HG03066 (cell line): ENCODE measurements at regions not wholly inside any gene's neighbourhood (a gene's known extent, or its start where the extent isn't known, plus 50 kb on each side); places are given as distances from the start of the nearest gene placed in this dataset.
"Not testable (repeated sequence)": the region's sequence is repeated elsewhere in the genome, so short reads cannot be mapped to it uniquely, and the experiment has no call there.

Source experiments
- ATAC-seq: cut with Tn5 transposase; IDR thresholded peaks from one replicate; pipeline ENCODE4 v1.9.1; 2021; ENCODE audit warnings: low read depth; ENCODE audit not compliant: unreplicated experiment

- ATAC-seq, result no peak
Measured at GRCh38 chrX:40383360-40383759, 197.4 kb upstream of the ATP6AP2 start.

- ATAC-seq, result no peak
Measured at GRCh38 chrX:40380655-40381488, 199.9 kb upstream of the ATP6AP2 start.

GRCh38 chrX:40377684-40378083 is 203.1 kb upstream of the ATP6AP2 start:
- no peak for ATAC-seq

DNA sequence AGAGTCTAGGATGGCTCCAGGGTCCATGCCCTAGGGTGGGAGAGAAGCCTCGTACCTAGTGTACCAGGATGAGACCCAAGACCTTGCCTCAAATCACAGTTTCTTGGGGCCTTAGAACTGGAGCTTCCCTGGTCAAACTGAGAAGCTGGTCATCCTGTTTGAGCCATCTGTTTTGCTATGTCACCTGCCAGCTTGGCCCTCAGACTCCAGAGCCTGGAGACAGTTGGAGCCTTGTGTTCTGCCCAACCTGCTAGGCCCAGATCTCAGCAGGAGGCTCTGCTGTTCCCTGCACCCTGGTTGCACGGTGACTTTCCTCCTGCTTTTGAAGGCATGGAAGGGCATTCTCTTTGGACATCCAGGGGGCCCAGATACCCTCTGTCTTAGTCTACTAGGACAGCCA is 206.3 kb upstream of the ATP6AP2 start:
- ATAC-seq, result no peak

DNA sequence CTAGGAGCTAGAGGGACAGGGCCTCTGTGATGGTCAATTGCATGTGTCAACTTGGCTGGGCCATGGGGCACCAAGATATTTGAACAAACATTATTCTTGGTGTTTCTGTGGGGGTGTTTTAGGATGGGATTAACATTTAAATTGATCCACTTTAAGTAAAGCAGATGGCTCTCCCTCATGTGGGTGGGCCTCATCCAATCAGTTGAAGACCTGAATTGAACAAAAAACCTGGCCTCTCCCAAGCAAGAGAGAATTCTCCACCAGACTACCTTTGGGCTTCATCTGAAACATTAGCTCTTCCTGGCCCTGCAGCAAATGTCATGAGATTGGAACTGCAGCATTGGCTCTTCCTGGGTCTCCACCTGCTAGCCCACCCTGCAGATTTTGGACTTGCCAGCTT is 207.1 kb upstream of the ATP6AP2 start:
- no peak for ATAC-seq

DNA sequence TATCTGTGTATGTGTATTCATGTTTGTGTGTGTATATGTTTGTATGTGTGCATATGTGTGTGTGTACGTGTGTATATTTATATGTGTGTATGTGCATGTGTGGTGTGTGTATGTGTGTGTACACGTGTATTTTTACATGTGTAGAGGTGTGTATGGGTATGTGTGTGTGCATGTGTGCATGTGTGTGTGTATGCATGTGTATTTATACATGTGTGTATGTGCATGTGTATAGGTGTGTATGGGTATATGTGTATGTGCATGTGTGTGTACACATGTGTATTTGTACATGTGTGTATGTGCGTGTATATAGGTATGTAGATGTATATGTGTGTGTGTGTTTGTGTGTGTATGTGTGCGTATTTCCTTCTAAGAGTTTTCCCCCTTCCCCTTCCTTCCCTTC is 207.7 kb upstream of the ATP6AP2 start:
- ATAC-seq, result no peak

- ATAC-seq, result no peak
Measured at GRCh38 chrX:40371376-40371775, 209.4 kb upstream of the ATP6AP2 start.

DNA sequence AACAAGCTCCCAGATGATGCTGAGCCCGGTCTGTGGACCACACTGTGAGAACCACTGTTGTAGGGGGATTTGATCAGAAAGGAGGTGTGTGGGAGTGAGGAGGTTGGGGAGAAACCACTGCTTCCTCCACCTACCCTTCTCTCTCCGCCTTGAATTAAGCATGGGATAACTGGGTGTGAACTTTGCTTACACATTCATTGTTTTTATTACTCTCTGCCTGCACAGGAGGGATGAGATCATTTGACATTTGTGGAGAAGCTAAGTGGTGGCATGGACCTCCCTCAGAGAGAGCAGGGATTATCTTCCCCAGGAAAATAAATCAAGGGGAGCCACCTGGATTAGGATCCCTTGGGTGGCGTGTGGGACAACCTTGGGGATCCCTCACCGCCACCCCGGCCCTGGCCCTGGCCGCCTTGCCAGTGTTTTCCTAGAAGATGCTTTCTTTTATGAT is 212.1 kb upstream of the ATP6AP2 start:
- no peak for ATAC-seq

DNA sequence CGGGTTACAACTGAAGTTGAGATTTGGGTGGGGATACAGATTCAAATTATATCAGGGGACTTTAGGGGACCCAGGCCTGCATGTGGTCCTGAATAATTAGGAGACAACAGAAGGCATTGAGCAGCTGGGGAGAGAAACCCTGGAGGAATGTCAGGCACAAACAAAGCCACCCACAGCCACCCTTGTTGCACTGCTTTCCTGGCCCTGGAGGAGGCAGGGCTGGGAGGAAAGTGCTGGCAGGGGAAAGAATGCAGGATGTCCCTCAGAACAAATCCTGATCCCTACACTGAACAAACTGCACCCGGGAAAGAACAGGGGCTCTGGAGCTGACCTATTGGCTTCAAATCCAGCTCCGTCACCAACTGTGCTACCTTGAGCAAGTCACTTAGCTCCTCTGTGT is 214.1 kb upstream of the ATP6AP2 start:
- ATAC-seq, result no peak

GRCh38 chrX:40362291-40362690 is 218.5 kb upstream of the ATP6AP2 start:
- ATAC-seq, result not testable (repeated sequence)

DNA sequence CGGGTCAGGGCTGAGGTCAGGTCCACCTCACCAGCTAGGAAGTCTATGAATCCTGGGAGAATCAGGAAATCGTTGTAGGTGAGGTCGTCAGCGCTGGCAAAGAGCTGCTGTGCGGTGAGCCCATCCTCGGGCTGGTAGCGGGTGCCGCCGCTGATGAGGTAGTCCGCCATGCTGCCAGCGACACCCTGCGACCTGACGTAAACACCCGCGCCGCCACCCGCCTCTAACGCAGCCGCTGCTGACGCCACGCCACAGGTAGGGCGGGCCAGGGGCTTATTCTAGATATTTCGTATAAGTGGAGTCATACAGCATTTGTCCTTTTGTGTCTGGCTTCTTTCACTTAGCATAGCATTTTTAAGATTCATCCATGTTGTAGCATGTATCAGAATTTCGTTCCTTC is 220.2 kb upstream of the ATP6AP2 start:
- no peak for ATAC-seq

DNA sequence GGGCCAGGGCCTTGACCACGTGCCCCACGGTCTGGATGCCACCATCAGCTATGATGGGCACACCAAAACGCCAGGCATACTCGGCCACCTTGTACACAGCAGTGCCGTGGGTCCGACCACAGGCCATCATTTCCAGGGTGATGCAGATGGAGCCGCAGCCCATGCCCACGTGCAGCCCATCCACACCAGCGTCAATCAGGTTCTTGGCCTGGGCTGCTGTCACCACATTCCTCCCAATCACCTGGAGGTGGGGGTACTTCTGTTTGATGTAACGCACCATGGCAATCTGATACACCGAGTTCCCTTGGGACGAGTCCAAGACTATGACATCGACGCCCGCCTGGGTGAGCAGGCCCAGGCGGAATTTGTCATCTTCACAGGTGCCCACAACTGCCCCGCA is 221.2 kb upstream of the ATP6AP2 start:
- no peak for ATAC-seq

DNA sequence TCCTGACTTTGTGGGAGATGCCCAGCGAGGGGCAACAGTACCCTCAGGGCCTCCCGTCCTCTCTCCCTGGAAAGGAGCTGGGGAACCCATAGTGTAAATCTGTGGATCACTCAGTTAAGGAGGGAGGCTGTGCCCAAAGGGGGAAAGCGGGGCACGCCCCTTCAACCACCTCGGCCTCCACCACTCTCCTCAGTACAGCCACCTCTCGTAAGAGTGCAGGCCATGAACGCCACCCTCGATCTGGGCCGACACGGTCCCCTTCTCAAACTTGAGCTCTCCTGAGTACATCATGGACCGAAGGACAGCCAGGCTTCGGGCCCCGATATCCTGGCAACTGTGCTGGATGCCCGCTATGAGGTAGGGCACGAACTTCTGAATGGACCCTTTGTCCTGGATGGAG is 221.8 kb upstream of the ATP6AP2 start:
- ATAC-seq, result no peak

DNA sequence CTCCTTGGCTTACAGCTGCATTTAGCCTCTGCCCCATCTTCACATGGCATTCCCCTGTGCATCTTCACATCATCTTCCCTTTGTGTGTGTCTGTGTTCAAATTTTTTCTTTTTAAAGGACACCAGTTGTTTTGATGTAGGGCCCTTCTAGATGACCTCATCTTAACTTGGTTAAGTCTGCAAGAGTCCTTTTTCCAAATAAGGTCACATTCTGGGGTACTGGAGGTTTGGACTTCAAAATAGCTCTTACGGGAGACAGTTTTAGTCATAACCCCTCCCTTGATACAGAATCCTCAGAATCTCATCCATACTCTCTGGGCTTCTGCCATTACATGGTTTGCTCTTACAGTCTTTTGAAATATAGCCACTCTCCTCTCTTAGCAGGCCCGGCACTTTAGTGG is 231.5 kb upstream of the ATP6AP2 start:
- ATAC-seq, result no peak

- ATAC-seq, result no peak
Measured at GRCh38 chrX:40346379-40346778, 234.4 kb upstream of the ATP6AP2 start.

- ATAC-seq, result no peak
Measured at GRCh38 chrX:40343319-40343718, 237.5 kb upstream of the ATP6AP2 start.

- ATAC-seq, result no peak
Measured at GRCh38 chrX:40340116-40340515, 240.7 kb upstream of the ATP6AP2 start.

GRCh38 chrX:40333344-40333743 is 235.6 kb upstream of the BCOR start:
- ATAC-seq, result no peak

GRCh38 chrX:40331762-40332161 is 234.0 kb upstream of the BCOR start:
- no peak for ATAC-seq

DNA sequence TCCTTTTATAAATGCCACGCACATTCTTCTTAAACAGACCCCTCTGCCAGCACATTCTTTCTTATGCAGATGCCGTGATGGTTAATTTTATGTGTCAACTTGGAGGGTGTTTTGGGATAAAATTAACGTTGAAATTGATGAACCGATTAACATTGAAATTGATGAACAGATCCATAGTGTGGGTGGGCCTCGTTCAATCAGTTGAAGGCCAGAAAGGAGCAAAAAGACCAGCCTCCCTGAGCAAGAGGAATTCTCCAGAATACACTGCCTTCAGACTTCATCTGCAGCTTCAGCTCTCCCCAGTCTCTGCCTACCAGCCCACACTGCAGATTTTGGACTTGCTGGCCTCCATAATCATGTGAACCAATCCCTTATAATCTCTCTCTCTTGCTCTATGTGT is 233.6 kb upstream of the BCOR start:
- no peak for ATAC-seq

- no peak for ATAC-seq
Measured at GRCh38 chrX:40329616-40330015, 231.9 kb upstream of the BCOR start.

GRCh38 chrX:40327085-40327484 is 229.3 kb upstream of the BCOR start:
- ATAC-seq, result no peak
